ENCODE measurements at regions not wholly inside any gene's neighbourhood (a gene's known extent, or its start where the extent isn't known, plus 50 kb on each side); places are given as distances from the start of the nearest gene placed in this dataset.
"Not testable (repeated sequence)": the region's sequence is repeated elsewhere in the genome, so short reads cannot be mapped to it uniquely, and the experiment has no call there.

GRCh38 chr4:175336570-175336969 is 418.4 kb downstream of the ADAM29 start:
- not testable (repeated sequence) for H3K9ac ChIP-seq (ENCODE audit: low read depth, low read length); H3K27me3 ChIP-seq (ENCODE audit: control insufficient read depth, insufficient read depth, low read length); H3K9me3 ChIP-seq (replicated peaks; ENCODE audit: low read length); H3K4me1 ChIP-seq (ENCODE audit: control insufficient read depth, insufficient read depth, low read length); H3K36me3 ChIP-seq (ENCODE audit: insufficient read depth, low read length); H3K4me2 ChIP-seq (ENCODE audit: low read length); H3K4me3 ChIP-seq (ENCODE audit: low read length)

- H3K27me3 ChIP-seq (ENCODE audit: control insufficient read depth, insufficient read depth, low read length) = no peaks in the 10 kb centered on the region
- no peaks in the 10 kb centered on the region for H3K4me1 ChIP-seq (ENCODE audit: control insufficient read depth, insufficient read depth, low read length)
- H3K4me3 ChIP-seq (ENCODE audit: low read length) = no peak overlapping the region
- no peaks in the 10 kb centered on the region for H3K9me3 ChIP-seq (replicated peaks; ENCODE audit: low read length)
- no peak overlapping the region for H3K4me2 ChIP-seq (ENCODE audit: low read length)
- no peaks in the 10 kb centered on the region for H3K36me3 ChIP-seq (ENCODE audit: insufficient read depth, low read length)
- H3K9ac ChIP-seq (ENCODE audit: low read depth, low read length) = no peak overlapping the region
These were observed 421.0 kb downstream of the ADAM29 start for GRCh38 chr4:175339100-175339707.

DNA sequence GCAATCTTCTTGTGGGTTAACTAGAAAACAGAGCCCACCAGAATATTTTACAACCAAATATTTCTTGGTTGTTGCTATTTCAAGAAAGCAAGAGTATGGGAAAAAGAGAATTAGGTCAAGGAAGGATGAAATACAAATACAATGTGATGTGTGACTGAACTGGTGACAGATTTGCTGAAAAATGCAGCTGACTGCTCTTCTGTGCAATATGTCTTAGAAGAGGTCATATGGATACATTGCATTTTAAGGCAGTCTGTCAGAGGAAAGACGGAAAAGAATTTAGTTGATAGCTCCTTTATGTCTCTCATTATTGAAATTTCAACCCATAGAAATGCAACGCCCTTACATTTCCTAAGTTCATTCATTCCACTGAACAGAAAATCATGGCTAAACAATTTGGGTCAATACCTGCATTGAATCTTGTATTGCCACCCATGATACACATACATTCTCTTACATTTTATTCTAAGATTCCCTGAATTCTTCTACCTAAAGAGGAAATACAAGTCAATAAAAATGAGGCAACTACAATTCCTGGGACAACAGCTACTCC is 423.1 kb downstream of the ADAM29 start:
- no peak overlapping the region for H3K4me2 ChIP-seq (ENCODE audit: low read length)
- H3K9ac ChIP-seq (ENCODE audit: low read depth, low read length) = no peak overlapping the region
- no peaks in the 10 kb centered on the region for H3K9me3 ChIP-seq (replicated peaks; ENCODE audit: low read length)
- no peak overlapping the region for H3K4me3 ChIP-seq (ENCODE audit: low read length)
- peaks cover 4% of the 10 kb centered on the region for H3K4me1 ChIP-seq (ENCODE audit: control insufficient read depth, insufficient read depth, low read length)
- H3K27me3 ChIP-seq (ENCODE audit: control insufficient read depth, insufficient read depth, low read length) = no peaks in the 10 kb centered on the region
- H3K36me3 ChIP-seq (ENCODE audit: insufficient read depth, low read length) = no peaks in the 10 kb centered on the region

DNA sequence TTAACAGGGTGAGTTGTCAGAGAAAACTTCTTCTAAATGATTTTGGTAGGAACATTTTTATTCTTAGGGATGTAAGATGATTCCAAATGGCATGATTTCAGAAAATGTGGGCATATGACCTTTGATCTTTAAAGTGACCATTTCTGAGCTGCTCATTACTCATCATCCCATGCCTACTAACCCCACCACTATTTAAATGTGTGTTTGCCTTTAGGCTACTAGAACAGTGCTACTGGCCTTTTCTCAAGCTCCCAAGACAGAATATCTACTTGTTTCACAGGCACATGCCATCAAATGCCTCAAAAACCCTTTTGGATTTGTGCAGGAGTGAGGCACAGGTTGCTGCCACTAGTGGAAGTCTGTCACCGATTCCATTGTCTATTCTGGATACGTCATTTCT is 428.2 kb downstream of the ADAM29 start:
- peaks cover 10% of the 10 kb centered on the region for H3K4me1 ChIP-seq (ENCODE audit: control insufficient read depth, insufficient read depth, low read length)
- no peaks in the 10 kb centered on the region for H3K9me3 ChIP-seq (replicated peaks; ENCODE audit: low read length)
- no peaks in the 10 kb centered on the region for H3K36me3 ChIP-seq (ENCODE audit: insufficient read depth, low read length)
- no peak overlapping the region for H3K9ac ChIP-seq (ENCODE audit: low read depth, low read length)
- H3K4me3 ChIP-seq (ENCODE audit: low read length) = no peak overlapping the region
- H3K4me2 ChIP-seq (ENCODE audit: low read length) = peak overlapping the region; percentile 15
- no peaks in the 10 kb centered on the region for H3K27me3 ChIP-seq (ENCODE audit: control insufficient read depth, insufficient read depth, low read length)

GRCh38 chr4:175350246-175350645 is 432.1 kb downstream of the ADAM29 start:
- H3K9me3 ChIP-seq (replicated peaks; ENCODE audit: low read length) = no peaks in the 10 kb centered on the region

DNA sequence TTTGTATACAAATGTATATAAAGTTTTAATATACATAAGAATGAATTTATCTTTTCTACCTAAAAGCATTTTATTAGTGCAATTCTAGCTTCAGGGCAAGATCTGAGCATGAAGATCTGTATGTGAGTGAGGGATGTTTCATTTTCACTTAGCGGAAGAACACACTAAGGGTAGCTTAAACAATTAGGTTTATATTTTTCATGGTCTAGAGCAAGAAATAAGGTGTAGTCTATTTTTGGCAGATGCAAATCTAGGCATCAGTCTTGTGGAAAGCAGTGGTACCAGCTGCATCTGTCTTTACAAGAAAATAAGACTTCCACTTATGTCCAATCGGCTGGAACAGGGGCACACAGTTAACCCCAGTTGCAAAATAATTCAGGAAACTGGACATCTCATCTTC is 433.3 kb downstream of the ADAM29 start:
- no peaks in the 10 kb centered on the region for H3K36me3 ChIP-seq (ENCODE audit: insufficient read depth, low read length)
- H3K9me3 ChIP-seq (replicated peaks; ENCODE audit: low read length) = no peaks in the 10 kb centered on the region
- H3K4me2 ChIP-seq (ENCODE audit: low read length) = no peak overlapping the region
- no peak overlapping the region for H3K9ac ChIP-seq (ENCODE audit: low read depth, low read length)
- no peak overlapping the region for H3K4me3 ChIP-seq (ENCODE audit: low read length)
- H3K27me3 ChIP-seq (ENCODE audit: control insufficient read depth, insufficient read depth, low read length) = no peaks in the 10 kb centered on the region
- peaks cover 4% of the 10 kb centered on the region for H3K4me1 ChIP-seq (ENCODE audit: control insufficient read depth, insufficient read depth, low read length)

More at GRCh38 chr4:175350246-175350645, 432.1 kb downstream of the ADAM29 start:
- H3K4me1 ChIP-seq (ENCODE audit: control insufficient read depth, insufficient read depth, low read length) = peaks cover 10% of the 10 kb centered on the region
- H3K27me3 ChIP-seq (ENCODE audit: control insufficient read depth, insufficient read depth, low read length) = no peaks in the 10 kb centered on the region
- no peak overlapping the region for H3K4me3 ChIP-seq (ENCODE audit: low read length)
- no peak overlapping the region for H3K4me2 ChIP-seq (ENCODE audit: low read length)
- no peaks in the 10 kb centered on the region for H3K36me3 ChIP-seq (ENCODE audit: insufficient read depth, low read length)
- H3K9ac ChIP-seq (ENCODE audit: low read depth, low read length) = no peak overlapping the region

- Histone ChIP-seq H3K27me3 (ENCODE audit: control insufficient read depth, insufficient read depth, low read length) (no peaks in the 10 kb centered on the region), H3K4me1 (ENCODE audit: control insufficient read depth, insufficient read depth, low read length) (peaks cover 4% of the 10 kb centered on the region), H3K36me3 (ENCODE audit: insufficient read depth, low read length) (no peaks in the 10 kb centered on the region), H3K9ac (ENCODE audit: low read depth, low read length) (no peak overlapping the region), H3K9me3 (replicated peaks; ENCODE audit: low read length) (no peaks in the 10 kb centered on the region), H3K4me2 (ENCODE audit: low read length) (no peak overlapping the region), H3K4me3 (ENCODE audit: low read length) (no peak overlapping the region)
These were observed 443.0 kb downstream of the GPM6A start for GRCh38 chr4:175369087-175369486.

- peaks cover 4% of the 10 kb centered on the region for H3K4me1 ChIP-seq (ENCODE audit: control insufficient read depth, insufficient read depth, low read length)
- no peaks in the 10 kb centered on the region for H3K36me3 ChIP-seq (ENCODE audit: insufficient read depth, low read length)
- no peak overlapping the region for H3K4me2 ChIP-seq (ENCODE audit: low read length)
- no peak overlapping the region for H3K9ac ChIP-seq (ENCODE audit: low read depth, low read length)
- H3K9me3 ChIP-seq (replicated peaks; ENCODE audit: low read length) = no peaks in the 10 kb centered on the region
- no peak overlapping the region for H3K4me3 ChIP-seq (ENCODE audit: low read length)
- H3K27me3 ChIP-seq (ENCODE audit: control insufficient read depth, insufficient read depth, low read length) = no peaks in the 10 kb centered on the region
These were observed 441.0 kb downstream of the GPM6A start for GRCh38 chr4:175371091-175371490.

GRCh38 chr4:175373031-175373430 is 439.0 kb downstream of the GPM6A start:
- Histone ChIP-seq H3K36me3 (ENCODE audit: insufficient read depth, low read length) (no peaks in the 10 kb centered on the region), H3K4me3 (ENCODE audit: low read length) (no peak overlapping the region), H3K4me1 (ENCODE audit: control insufficient read depth, insufficient read depth, low read length) (peaks cover 4% of the 10 kb centered on the region), H3K4me2 (ENCODE audit: low read length) (no peak overlapping the region), H3K27me3 (ENCODE audit: control insufficient read depth, insufficient read depth, low read length) (no peaks in the 10 kb centered on the region), H3K9me3 (replicated peaks; ENCODE audit: low read length) (no peaks in the 10 kb centered on the region), H3K9ac (ENCODE audit: low read depth, low read length) (no peak overlapping the region)

- Histone ChIP-seq H3K4me1 (ENCODE audit: control insufficient read depth, insufficient read depth, low read length) (peaks cover 4% of the 10 kb centered on the region), H3K27me3 (ENCODE audit: control insufficient read depth, insufficient read depth, low read length) (no peaks in the 10 kb centered on the region), H3K4me2 (ENCODE audit: low read length) (no peak overlapping the region), H3K9me3 (replicated peaks; ENCODE audit: low read length) (no peaks in the 10 kb centered on the region), H3K4me3 (ENCODE audit: low read length) (no peak overlapping the region), H3K9ac (ENCODE audit: low read depth, low read length) (no peak overlapping the region), H3K36me3 (ENCODE audit: insufficient read depth, low read length) (no peaks in the 10 kb centered on the region)
These were observed 437.6 kb downstream of the GPM6A start for GRCh38 chr4:175374459-175374858.

GRCh38 chr4:175376287-175376977 is 435.6 kb downstream of the GPM6A start:
- Histone ChIP-seq H3K4me2 (ENCODE audit: low read length) (no peak overlapping the region), H3K36me3 (ENCODE audit: insufficient read depth, low read length) (no peaks in the 10 kb centered on the region), H3K27me3 (ENCODE audit: control insufficient read depth, insufficient read depth, low read length) (no peaks in the 10 kb centered on the region), H3K9ac (ENCODE audit: low read depth, low read length) (no peak overlapping the region), H3K4me1 (ENCODE audit: control insufficient read depth, insufficient read depth, low read length) (peaks cover 4% of the 10 kb centered on the region), H3K4me3 (ENCODE audit: low read length) (no peak overlapping the region), H3K9me3 (replicated peaks; ENCODE audit: low read length) (no peaks in the 10 kb centered on the region)

GRCh38 chr4:175377203-175377602 is 434.9 kb downstream of the GPM6A start:
- Histone ChIP-seq H3K9ac (ENCODE audit: low read depth, low read length) (no peak overlapping the region), H3K36me3 (ENCODE audit: insufficient read depth, low read length) (no peaks in the 10 kb centered on the region), H3K4me2 (ENCODE audit: low read length) (no peak overlapping the region), H3K27me3 (ENCODE audit: control insufficient read depth, insufficient read depth, low read length) (no peaks in the 10 kb centered on the region), H3K9me3 (replicated peaks; ENCODE audit: low read length) (no peaks in the 10 kb centered on the region), H3K4me1 (ENCODE audit: control insufficient read depth, insufficient read depth, low read length) (peaks cover 4% of the 10 kb centered on the region), H3K4me3 (ENCODE audit: low read length) (no peak overlapping the region)

Measured in skeletal muscle satellite cell (primary cell).